ENCODE measurements at regions not wholly inside any gene's neighbourhood (a gene's known extent, or its start where the extent isn't known, plus 50 kb on each side); places are given as distances from the start of the nearest gene placed in this dataset.

- TF ChIP-seq CTCF (IDR thresholded peaks at IDR 0.05) (no peak), SMAD3 (CRISPR knock-in tag; IDR thresholded peaks at IDR 0.05; ENCODE audit: borderline replicate concordance) (no peak), ETV6 (CRISPR knock-in tag; IDR thresholded peaks at IDR 0.05) (no peak), USF1 (CRISPR knock-in tag; IDR thresholded peaks at IDR 0.05) (no peak), MLX (CRISPR knock-in tag; IDR thresholded peaks at IDR 0.05) (no peak), ZNF512 (CRISPR knock-in tag; IDR thresholded peaks at IDR 0.05; ENCODE audit: borderline replicate concordance) (no peak), TCF7 (CRISPR knock-in tag; IDR thresholded peaks at IDR 0.05; ENCODE audit: low read depth) (no peak), IRF1 (CRISPR knock-in tag; IDR thresholded peaks at IDR 0.05) (no peak), SP1 (CRISPR knock-in tag; conservative IDR thresholded peaks at IDR 0.05) (no peak)
Observed at GRCh38 chr20:52389606-52390005, 198.0 kb upstream of the ZFP64 start.

Measured in WTC11 (cell line).